Left lung (tissue), 4 donors: ENCODE measurements at regions not wholly inside any gene's neighbourhood (a gene's known extent, or its start where the extent isn't known, plus 50 kb on each side); places are given as distances from the start of the nearest gene placed in this dataset.

Source experiments
- ATAC-seq: fragments of 200-7000 bp; cut with Tn5 transposase; one replicate; pipeline ENCODE4 v1.9.1; 2020; ENCODE audit warnings: moderate library complexity
- DNase-seq, 4 donors: peaks; one replicate each; pipeline ENCODE4 v3.0.0-alpha.2; 2013 to 2020
- H3K27ac ChIP-seq, 2 donors: fragments of 200-600 bp; sonication (generic) in 1 of 2; one replicate each; pipeline versions ENCODE4 v1.5.0 to v1.8.0; 2020 to 2021
- H3K27me3 ChIP-seq, 2 donors: fragments of 200-600 bp; sonication (generic) in 1 of 2; one replicate each; pipeline versions ENCODE4 v1.5.0 to v1.8.0; 2020 to 2021
- H3K36me3 ChIP-seq, 2 donors: fragments of 200-600 bp; sonication (generic) in 1 of 2; one replicate each; pipeline versions ENCODE4 v1.5.0 to v1.8.0; 2020 to 2021
- H3K4me1 ChIP-seq, 2 donors: fragments of 200-600 bp; one replicate each; pipeline ENCODE4 v1.8.0; 2021
- H3K4me3 ChIP-seq, 2 donors: fragments of 200-600 bp; sonication (generic) in 1 of 2; one replicate each; pipeline versions ENCODE4 v1.5.0 to v1.8.0; 2020 to 2021; ENCODE audit warnings: mild to moderate bottlenecking in 1 of 2
- H3K9me3 ChIP-seq, 2 donors: fragments of 200-600 bp; sonication (generic) in 1 of 2; one replicate each; pipeline versions ENCODE4 v1.5.0 to v1.8.0; 2020 to 2021
- intact Hi-C, 2 donors: fragments of 100-400 bp; cut with DNase I; formaldehyde crosslinking; loops; one replicate each; pipeline versions ENCODE4 v1.11.2 to v1.14.2; 2022
- TF ChIP-seq, protein P1 (sequence below), 2 donors: fragments of 200-600 bp; sonication (generic) in 1 of 2; IDR thresholded peaks; one replicate each; pipeline versions ENCODE4 v1.5.0 to v1.8.0; 2021; ENCODE audit warnings: antibody characterized with exemption in 2 of 2
- donor health status: DM: no; HTN: yes; CAD: no.
- donor health status: DM: no; HTN: no; CAD: no.

GRCh38 chr6:140175486-140175885 is 801.0 kb upstream of the CITED2 start:
- ATAC-seq (no peak), DNase-seq (no peak)
- Histone ChIP-seq H3K4me1 (no peaks in the 10 kb centered on the region), H3K27ac (no peak overlapping the region), H3K4me3 (no peak overlapping the region), H3K27me3 (no peaks in the 10 kb centered on the region), H3K9me3 (peaks cover 0 to 6% of the 10 kb centered on the region in 2 donors), H3K36me3 (no peaks in the 10 kb centered on the region)
- intact Hi-C loops, result no loop called here
- TF ChIP-seq, protein P1, sequence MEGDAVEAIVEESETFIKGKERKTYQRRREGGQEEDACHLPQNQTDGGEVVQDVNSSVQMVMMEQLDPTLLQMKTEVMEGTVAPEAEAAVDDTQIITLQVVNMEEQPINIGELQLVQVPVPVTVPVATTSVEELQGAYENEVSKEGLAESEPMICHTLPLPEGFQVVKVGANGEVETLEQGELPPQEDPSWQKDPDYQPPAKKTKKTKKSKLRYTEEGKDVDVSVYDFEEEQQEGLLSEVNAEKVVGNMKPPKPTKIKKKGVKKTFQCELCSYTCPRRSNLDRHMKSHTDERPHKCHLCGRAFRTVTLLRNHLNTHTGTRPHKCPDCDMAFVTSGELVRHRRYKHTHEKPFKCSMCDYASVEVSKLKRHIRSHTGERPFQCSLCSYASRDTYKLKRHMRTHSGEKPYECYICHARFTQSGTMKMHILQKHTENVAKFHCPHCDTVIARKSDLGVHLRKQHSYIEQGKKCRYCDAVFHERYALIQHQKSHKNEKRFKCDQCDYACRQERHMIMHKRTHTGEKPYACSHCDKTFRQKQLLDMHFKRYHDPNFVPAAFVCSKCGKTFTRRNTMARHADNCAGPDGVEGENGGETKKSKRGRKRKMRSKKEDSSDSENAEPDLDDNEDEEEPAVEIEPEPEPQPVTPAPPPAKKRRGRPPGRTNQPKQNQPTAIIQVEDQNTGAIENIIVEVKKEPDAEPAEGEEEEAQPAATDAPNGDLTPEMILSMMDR (IDR thresholded peaks at IDR 0.05), result no peak

DNA sequence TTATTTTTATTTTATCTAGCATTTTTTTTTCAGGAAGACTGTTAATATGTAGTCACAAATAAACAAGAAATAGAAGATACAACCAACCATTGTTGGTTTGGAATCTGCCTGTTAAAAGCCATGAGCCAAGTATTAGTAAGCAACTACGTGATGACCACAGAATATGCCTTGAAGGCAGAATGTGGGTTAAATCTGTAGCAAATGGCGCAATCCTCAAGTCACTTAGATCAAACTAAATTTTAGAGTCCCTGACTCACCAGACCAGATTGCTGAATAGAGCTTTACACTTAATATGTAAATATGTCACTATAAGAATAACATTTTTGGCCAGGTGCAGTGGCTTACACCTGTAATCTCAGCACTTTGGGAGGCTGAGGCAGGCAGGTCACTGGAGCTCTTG is 800.1 kb upstream of the CITED2 start:
- Histone ChIP-seq H3K27ac (no peak overlapping the region), H3K9me3 (peaks cover 0 to 6% of the 10 kb centered on the region in 2 donors), H3K4me3 (no peak overlapping the region), H3K27me3 (no peaks in the 10 kb centered on the region), H3K4me1 (no peaks in the 10 kb centered on the region), H3K36me3 (no peaks in the 10 kb centered on the region)
- TF ChIP-seq, protein P1 (IDR thresholded peaks at IDR 0.05), result no peak
- no peak for ATAC-seq
- intact Hi-C loops, result no loop called here
- DNase-seq, result no peak

DNA sequence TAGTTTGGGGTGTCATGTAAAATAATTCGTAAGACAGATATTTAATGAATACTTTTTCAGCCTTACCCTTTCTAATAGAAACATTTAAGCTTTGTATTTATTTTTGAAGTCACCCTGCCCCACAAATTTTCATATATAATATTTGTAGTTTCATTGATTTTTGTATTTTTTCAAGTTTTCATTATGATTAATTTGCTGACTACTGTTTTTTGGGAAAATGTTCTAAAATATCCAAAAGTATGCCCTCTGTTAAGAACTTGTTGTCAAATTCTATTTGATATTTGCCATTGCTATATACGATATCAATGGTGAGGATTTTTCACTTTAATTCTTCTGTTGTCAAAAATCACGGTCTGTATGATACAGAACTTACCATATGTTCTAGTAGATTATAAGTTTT is 793.9 kb upstream of the CITED2 start:
- DNase-seq (no peak), ATAC-seq (no peak)
- intact Hi-C loops, result no loop called here
- peaks cover 0 to 6% of the 10 kb centered on the region in 2 donors for H3K9me3 ChIP-seq
- TF ChIP-seq, protein P1 (IDR thresholded peaks at IDR 0.05), result no peak
- H3K36me3 ChIP-seq, result no peaks in the 10 kb centered on the region
- no peaks in the 10 kb centered on the region for H3K4me1 ChIP-seq
- H3K4me3 ChIP-seq, result no peak overlapping the region
- H3K27ac ChIP-seq, result no peak overlapping the region
- H3K27me3 ChIP-seq, result no peaks in the 10 kb centered on the region

DNA sequence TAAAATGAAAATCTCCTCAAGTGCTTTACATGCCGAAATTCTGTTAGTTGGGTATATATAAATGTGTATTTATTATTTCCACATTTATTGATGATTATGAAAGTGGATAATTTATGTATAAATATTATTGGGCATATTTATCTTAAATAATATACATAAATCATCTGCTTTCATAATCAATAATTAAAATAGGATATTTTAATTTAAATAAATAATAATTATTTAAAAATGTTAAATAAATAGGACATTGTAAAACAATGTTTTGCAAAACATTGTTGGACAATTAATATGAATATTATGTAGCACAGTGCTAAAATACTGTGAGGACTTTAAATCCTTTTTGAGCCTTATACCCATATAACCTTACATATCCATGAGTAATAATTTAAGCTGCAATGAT is 786.5 kb upstream of the CITED2 start:
- no peak overlapping the region for H3K27ac ChIP-seq
- H3K9me3 ChIP-seq, result no peaks in the 10 kb centered on the region
- DNase-seq, result no peak
- no peak for ATAC-seq
- TF ChIP-seq, protein P1 (IDR thresholded peaks at IDR 0.05), result no peak
- no peak overlapping the region for H3K4me3 ChIP-seq
- no peaks in the 10 kb centered on the region for H3K27me3 ChIP-seq
- no peaks in the 10 kb centered on the region for H3K4me1 ChIP-seq
- intact Hi-C loops, result no loop called here
- no peaks in the 10 kb centered on the region for H3K36me3 ChIP-seq

GRCh38 chr6:140160494-140160893 is 786.0 kb upstream of the CITED2 start:
- H3K4me1 ChIP-seq, result no peaks in the 10 kb centered on the region
- no peaks in the 10 kb centered on the region for H3K9me3 ChIP-seq
- no peak overlapping the region for H3K27ac ChIP-seq
- intact Hi-C loops, result no loop called here
- TF ChIP-seq, protein P1 (IDR thresholded peaks at IDR 0.05), result no peak
- H3K27me3 ChIP-seq, result no peaks in the 10 kb centered on the region
- DNase-seq (no peak), ATAC-seq (no peak)
- H3K36me3 ChIP-seq, result no peaks in the 10 kb centered on the region
- H3K4me3 ChIP-seq, result no peak overlapping the region
